Stimulated activated CD4-positive, alpha-beta T cell treated with anti-CD3 and anti-CD28 coated beads, Interleukin-4, amount 100 ng/mL, for 24 hours (primary cell): ENCODE measurements at regions not wholly inside any gene's neighbourhood (a gene's known extent, or its start where the extent isn't known, plus 50 kb on each side); places are given as distances from the start of the nearest gene placed in this dataset.

ENCODE experiments used
- DNase-seq: peaks from one replicate; pipeline ENCODE4 v3.0.0-alpha.2; 2020

GRCh38 chr3:30069056-30069455, 537.3 kb upstream of the TGFBR2 start:
- DNase-seq: no peak

GRCh38 chr3:30073040-30073439, 533.4 kb upstream of the TGFBR2 start:
- DNase-seq: no peak

GRCh38 chr3:30073622-30074021, 532.8 kb upstream of the TGFBR2 start:
- DNase-seq: no peak

DNA sequence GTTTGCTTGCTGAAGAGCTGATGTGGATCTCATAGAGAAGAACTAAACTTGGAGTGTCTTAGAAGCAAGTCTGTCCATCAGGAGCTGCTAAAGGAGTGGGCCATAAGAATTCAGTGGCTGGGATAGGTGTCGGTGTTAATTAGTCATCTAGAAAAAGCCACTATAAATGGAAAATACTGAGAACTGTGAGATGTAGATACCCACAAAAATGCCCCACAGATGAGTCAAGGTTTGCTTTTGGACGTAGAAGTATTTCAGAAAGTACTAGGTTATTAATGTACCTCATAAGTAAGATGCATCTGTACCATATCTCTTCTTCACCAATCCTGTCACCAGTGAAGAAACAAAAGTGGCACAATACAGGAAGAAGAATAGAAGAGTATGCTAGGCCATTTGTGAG, 530.9 kb upstream of the TGFBR2 start:
- no peak for DNase-seq

GRCh38 chr3:30076899-30077298, 529.5 kb upstream of the TGFBR2 start:
- DNase-seq: no peak

DNA sequence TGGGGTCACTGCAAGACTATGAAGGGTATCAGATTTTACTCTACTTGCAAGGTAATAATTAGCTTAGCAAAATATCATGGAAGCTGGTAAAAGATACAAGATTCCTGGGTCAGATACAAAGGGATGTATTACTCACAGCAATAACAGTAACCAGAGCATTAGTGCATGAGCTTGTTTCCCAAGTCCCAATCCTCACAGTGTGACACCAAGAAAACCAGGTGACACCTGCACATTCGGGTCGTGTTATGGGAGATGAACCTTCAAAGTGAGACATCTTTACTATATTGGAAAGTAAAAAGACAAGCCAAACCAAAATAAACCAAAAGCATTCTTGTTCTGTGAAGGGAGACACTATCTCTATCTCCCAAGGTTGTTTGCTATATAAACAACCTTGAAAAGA, 528.7 kb upstream of the TGFBR2 start:
- DNase-seq: no peak

GRCh38 chr3:30078736-30079135, 527.7 kb upstream of the TGFBR2 start:
- no peak for DNase-seq

GRCh38 chr3:30081904-30082303, 524.5 kb upstream of the TGFBR2 start:
- no peak for DNase-seq

GRCh38 chr3:30082652-30083051, 523.7 kb upstream of the TGFBR2 start:
- no peak for DNase-seq

DNA sequence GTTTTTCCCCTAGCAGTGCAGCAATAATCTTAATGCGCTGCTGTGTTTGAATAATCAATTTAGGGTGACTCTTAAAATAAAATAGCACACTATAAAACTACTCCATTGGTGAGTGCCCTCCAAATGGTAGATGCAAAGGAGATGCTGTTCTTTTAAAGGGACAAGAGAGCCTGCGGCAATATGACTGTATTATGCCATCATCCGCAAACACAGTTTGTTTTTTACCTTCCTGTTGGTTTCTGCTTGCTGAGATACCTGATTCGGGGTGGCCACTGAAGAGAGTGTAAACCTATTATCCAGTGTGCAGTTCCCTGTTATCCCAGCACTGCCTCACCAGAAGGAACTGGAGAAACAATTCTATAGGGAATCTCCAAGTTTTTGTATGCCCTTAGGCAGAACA, 523.1 kb upstream of the TGFBR2 start:
- no peak for DNase-seq

DNA sequence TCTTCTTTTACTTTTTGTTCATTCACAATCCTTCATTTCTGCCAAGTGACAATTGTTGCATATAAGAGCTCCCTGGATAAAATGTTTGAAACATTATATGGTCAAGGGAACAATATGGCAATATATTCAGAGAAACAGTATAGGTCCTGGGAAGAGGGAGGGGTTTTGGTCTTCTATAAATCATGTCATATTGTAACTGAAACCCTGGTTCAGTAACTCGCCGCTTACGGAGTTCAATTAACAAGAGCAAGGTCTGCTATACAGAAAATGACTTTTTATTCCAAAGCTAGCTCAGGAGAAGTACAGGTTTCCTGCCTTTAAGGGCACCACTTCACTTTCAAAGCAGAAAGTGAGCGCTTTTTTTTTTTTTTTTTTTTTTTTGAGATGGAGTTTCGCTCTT, 522.1 kb upstream of the TGFBR2 start:
- DNase-seq: no peak

- DNase-seq: no peak
Measured at GRCh38 chr3:30084971-30085403, 521.4 kb upstream of the TGFBR2 start.

DNA sequence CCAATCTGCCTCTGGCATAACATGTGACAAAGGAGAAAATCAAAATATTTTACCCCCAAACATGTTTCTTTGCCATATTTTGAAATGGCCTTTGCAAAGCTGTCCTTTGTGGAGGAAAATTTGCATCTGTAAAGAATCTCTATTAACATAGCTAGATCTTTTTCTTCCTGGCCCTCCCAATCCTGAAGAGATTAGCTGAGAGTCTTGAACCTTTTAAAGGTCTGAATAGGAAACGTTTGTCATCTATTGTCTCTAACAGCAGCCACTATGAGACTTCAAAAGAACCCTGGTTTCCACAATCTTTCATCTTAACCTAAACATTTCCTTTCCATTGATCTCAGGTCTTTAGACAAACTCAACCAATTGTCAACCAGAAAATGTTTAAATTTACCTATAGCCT, 520.9 kb upstream of the TGFBR2 start:
- no peak for DNase-seq

DNA sequence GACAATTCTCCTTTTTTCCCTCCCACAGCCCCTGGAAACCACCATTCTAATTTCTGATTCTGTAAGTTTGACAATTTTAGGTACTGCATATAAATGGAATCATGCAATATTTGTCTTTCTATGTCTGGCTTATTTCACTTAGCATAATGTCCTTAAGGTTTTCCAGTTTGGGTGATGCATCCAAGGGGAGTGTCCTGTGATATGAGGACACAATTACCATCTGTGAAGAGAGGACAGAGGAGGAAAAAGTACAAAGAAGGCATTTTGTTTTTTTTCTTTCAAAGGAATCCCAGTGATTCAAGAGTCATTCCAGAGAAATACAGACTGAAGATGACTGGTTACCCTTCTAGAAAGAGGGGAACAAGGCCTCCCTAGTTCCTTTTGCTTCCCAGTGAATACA, 514.7 kb upstream of the TGFBR2 start:
- no peak for DNase-seq

DNA sequence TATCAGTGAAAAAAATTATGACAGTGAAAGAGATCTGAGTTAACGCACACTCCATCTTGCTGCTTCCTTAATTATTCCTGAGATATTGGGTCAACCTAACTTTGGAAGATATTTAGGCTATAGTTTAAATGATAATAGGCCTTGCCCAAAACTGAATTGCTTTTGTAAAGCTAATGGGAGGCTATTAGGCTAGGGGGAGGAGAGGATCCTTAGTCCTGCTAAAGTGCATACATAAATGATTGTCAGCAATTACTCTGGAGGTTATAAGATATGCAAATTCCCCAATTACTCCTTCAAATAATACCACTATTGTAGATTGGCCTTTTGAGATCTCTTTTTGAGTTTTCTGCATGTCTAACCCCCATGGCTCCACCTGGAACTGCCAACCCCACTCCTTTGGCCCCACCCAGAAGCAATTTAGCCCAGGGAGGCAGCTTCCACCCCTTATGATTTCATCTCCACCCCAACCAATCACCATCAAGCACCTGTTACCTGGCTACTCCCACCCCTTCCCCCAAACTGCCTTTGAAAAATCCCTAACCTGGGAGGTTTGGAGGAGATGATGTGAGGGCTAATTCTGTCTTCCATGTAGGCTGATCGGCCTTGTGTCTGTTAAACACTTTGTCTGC, 509.3 kb upstream of the TGFBR2 start:
- no peak for DNase-seq

DNA sequence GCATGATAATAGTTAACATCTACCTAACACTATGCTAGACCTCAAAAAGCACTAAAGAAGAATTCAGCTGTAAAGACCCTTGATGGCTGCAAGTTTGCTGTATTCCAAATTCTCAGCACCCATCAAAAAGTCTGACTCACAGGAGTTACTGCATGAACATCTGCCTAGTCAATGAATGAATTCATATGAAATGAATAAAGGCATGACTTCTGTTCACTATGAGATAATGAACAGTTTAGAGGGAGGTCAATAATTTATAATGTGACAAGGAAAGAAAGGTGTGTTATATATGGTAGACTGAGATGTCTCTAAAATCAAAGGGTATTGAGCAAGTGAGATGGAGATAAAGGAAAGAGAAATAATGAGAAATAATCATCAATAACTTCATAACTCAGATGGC, 508.2 kb upstream of the TGFBR2 start:
- no peak for DNase-seq

DNA sequence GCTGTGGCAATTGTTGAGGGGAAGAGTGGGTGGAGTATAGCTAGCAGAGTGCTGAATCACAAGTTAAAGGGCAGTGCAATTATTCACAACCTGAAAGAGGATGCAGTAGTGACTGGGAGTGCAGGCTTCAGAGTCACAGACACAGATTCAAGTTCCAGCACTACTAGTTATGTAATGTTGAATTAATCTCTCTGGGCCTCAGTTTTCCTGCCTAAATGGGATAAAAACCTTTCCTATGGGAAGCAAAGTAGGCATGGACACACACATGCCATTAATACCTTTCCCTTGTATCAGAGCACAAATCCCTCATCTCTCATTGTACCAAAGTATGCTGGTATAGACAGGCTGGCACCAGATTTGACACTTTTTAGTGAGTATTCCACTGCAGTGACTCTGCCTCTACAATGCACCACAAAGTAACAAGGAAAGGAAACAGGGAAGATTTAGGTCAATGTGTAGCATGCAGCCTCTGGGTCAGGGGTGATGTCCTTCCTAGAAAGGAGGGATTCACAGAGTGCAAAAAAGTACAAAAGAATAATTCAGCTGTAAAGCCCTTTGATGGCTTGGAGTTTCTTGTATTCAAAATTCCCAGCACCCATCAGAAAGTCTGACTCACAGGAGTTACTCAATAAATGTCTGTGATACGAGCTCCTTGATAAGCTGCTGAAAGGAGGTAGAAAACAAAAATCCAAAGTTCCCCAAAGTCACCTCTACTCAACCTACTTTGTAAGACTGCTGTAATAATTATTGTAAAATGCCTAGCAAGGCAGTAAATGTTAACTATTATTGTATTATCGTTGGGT, 507.5 kb upstream of the TGFBR2 start:
- DNase-seq: no peak

- DNase-seq: no peak
Measured at GRCh38 chr3:30102356-30102755, 504.0 kb upstream of the TGFBR2 start.

- DNase-seq: no peak
Measured at GRCh38 chr3:30103186-30103585, 503.2 kb upstream of the TGFBR2 start.

- no peak for DNase-seq
Measured at GRCh38 chr3:30107531-30107930, 498.9 kb upstream of the TGFBR2 start.

- DNase-seq: no peak
Measured at GRCh38 chr3:30112411-30112810, 494.0 kb upstream of the TGFBR2 start.

- no peak for DNase-seq
Measured at GRCh38 chr3:30112902-30113484, 493.4 kb upstream of the TGFBR2 start.

GRCh38 chr3:30113906-30114305, 492.5 kb upstream of the TGFBR2 start:
- DNase-seq: no peak

GRCh38 chr3:30114918-30115317, 491.5 kb upstream of the TGFBR2 start:
- DNase-seq: no peak
